ENCODE measurements at regions not wholly inside any gene's neighbourhood (a gene's known extent, or its start where the extent isn't known, plus 50 kb on each side); places are given as distances from the start of the nearest gene placed in this dataset.

- TF ChIP-seq, protein P1, sequence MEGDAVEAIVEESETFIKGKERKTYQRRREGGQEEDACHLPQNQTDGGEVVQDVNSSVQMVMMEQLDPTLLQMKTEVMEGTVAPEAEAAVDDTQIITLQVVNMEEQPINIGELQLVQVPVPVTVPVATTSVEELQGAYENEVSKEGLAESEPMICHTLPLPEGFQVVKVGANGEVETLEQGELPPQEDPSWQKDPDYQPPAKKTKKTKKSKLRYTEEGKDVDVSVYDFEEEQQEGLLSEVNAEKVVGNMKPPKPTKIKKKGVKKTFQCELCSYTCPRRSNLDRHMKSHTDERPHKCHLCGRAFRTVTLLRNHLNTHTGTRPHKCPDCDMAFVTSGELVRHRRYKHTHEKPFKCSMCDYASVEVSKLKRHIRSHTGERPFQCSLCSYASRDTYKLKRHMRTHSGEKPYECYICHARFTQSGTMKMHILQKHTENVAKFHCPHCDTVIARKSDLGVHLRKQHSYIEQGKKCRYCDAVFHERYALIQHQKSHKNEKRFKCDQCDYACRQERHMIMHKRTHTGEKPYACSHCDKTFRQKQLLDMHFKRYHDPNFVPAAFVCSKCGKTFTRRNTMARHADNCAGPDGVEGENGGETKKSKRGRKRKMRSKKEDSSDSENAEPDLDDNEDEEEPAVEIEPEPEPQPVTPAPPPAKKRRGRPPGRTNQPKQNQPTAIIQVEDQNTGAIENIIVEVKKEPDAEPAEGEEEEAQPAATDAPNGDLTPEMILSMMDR (conservative IDR thresholded peaks at IDR 0.05; ENCODE audit: low read depth, low read length) = no peak
- TF ChIP-seq EZH2 (IDR thresholded peaks at IDR 0.05; ENCODE audit: low read length, unreplicated experiment) = no peak
Measured at GRCh38 chr6:143611580-143611979, 66.2 kb upstream of the PHACTR2 start.
